SK-N-MC (cell line): ENCODE measurements at regions not wholly inside any gene's neighbourhood (a gene's known extent, or its start where the extent isn't known, plus 50 kb on each side); places are given as distances from the start of the nearest gene placed in this dataset.

ENCODE experiments used
- EZH2 ChIP-seq: fragments of 200-600 bp; sonication (generic); IDR thresholded peaks from one replicate; pipeline ENCODE4 v1.6.1; 2017; ENCODE audit warnings: antibody characterized with exemption
- POLR2AphosphoS5 ChIP-seq: IDR thresholded peaks from 2 replicates; pipeline ENCODE4 v1.6.1; 2012; ENCODE audit warnings: mild to moderate bottlenecking, low read depth, low read length, borderline replicate concordance

DNA sequence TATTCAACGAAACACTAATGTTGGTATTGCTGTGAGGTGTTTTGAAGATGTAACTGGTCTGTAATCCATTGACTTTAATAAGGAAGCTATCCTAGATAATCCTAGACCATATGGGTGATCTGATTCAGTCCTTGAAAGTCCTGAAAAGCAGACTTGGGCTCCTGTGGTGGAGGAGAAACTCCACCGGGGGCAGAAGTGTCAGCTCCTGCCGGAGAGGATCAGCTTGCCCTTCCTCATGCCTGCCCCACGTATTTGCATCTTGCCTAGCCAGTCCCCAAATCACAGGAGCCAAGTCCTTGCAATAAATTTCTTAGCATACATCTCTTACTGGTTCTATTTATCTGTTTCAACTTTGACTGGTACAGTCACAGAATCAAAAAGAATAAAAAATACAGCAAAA is 144.2 kb upstream of the DLGAP1 start:
- TF ChIP-seq POLR2AphosphoS5 (no peak), EZH2 (no peak)
